H9 (cell line): ENCODE measurements at regions not wholly inside any gene's neighbourhood (a gene's known extent, or its start where the extent isn't known, plus 50 kb on each side); places are given as distances from the start of the nearest gene placed in this dataset.

Experiments
- DNase-seq: peaks from one replicate; pipeline ENCODE4 v3.0.0-alpha.2; 2017
- H2AFZ ChIP-seq: one replicate; pipeline ENCODE4 v1.6.1; 2013; ENCODE audit warnings: mild to moderate bottlenecking, low read length, control low read depth, moderate library complexity
- H2AK5ac ChIP-seq: 2 replicates; pipeline ENCODE4 v1.6.1; 2013; ENCODE audit warnings: low read length, control low read depth, mixed read lengths; ENCODE audit not compliant: insufficient read length
- H2BK120ac ChIP-seq: one replicate; pipeline ENCODE4 v1.6.1; 2013; ENCODE audit warnings: low read depth, mild to moderate bottlenecking, low read length, control low read depth, inconsistent platforms; ENCODE audit not compliant: poor library complexity, severe bottlenecking
- H2BK12ac ChIP-seq: 2 replicates; pipeline ENCODE4 v1.6.1; 2013; ENCODE audit warnings: low read length, control low read depth, mixed read lengths, low read depth; ENCODE audit not compliant: insufficient read length
- H2BK15ac ChIP-seq: 2 replicates; pipeline ENCODE4 v1.6.1; 2013; ENCODE audit warnings: low read depth, low read length, control low read depth
- H2BK20ac ChIP-seq: one replicate; pipeline ENCODE4 v1.6.1; 2013; ENCODE audit warnings: low read depth, mild to moderate bottlenecking, low read length, control low read depth, inconsistent platforms; ENCODE audit not compliant: poor library complexity, severe bottlenecking
- H2BK5ac ChIP-seq: 2 replicates; pipeline ENCODE4 v1.6.1; 2013; ENCODE audit warnings: low read length, control low read depth, mixed read lengths; ENCODE audit not compliant: insufficient read length
- H3K14ac ChIP-seq: 2 replicates; pipeline ENCODE4 v1.6.1; 2013; ENCODE audit warnings: low read length, control low read depth; ENCODE audit not compliant: insufficient read depth
- H3K18ac ChIP-seq: 2 replicates; pipeline ENCODE4 v1.6.1; 2013; ENCODE audit warnings: low read depth, mild to moderate bottlenecking, mixed read lengths, low read length, control low read depth; ENCODE audit not compliant: insufficient read length
- H3K23ac ChIP-seq: 2 replicates; pipeline ENCODE4 v1.6.1; 2013; ENCODE audit warnings: low read length, control low read depth, mixed read lengths, low read depth; ENCODE audit not compliant: insufficient read length
- H3K23me2 ChIP-seq: 2 replicates; pipeline ENCODE4 v1.6.1; 2013; ENCODE audit warnings: low read depth, mild to moderate bottlenecking, mixed read lengths, low read length, control low read depth; ENCODE audit not compliant: insufficient read length, poor library complexity, severe bottlenecking
- H3K27ac ChIP-seq: 2 replicates; pipeline ENCODE4 v1.5.1; 2013; ENCODE audit warnings: low read length, control low read depth, mixed read lengths, low read depth; ENCODE audit not compliant: insufficient read length
- H3K27me3 ChIP-seq: 2 replicates; pipeline ENCODE4 v1.6.1; 2013; ENCODE audit warnings: low read length, control low read depth, inconsistent platforms; ENCODE audit not compliant: insufficient read depth
- H3K4ac ChIP-seq: 2 replicates; pipeline ENCODE4 v1.6.1; 2013; ENCODE audit warnings: low read depth, mild to moderate bottlenecking, control low read depth, inconsistent platforms, low read length, moderate library complexity
- H3K4me1 ChIP-seq: 2 replicates; pipeline ENCODE4 v1.6.1; 2013; ENCODE audit warnings: low read length, control low read depth, inconsistent platforms; ENCODE audit not compliant: insufficient read depth
- H3K4me2 ChIP-seq: 2 replicates; pipeline ENCODE4 v1.6.1; 2013; ENCODE audit warnings: low read length, control low read depth, mixed read lengths; ENCODE audit not compliant: insufficient read length, insufficient read depth
- H3K56ac ChIP-seq: 2 replicates; pipeline ENCODE4 v1.6.1; 2013; ENCODE audit warnings: low read depth, mild to moderate bottlenecking, mixed read lengths, low read length, control low read depth; ENCODE audit not compliant: insufficient read length
- H3K79me1 ChIP-seq: 2 replicates; pipeline ENCODE4 v1.6.1; 2013; ENCODE audit warnings: low read depth, mild to moderate bottlenecking, moderate library complexity, low read length, control low read depth, inconsistent platforms; ENCODE audit not compliant: insufficient read depth, poor library complexity, severe bottlenecking
- H3K79me2 ChIP-seq: 2 replicates; pipeline ENCODE4 v1.6.1; 2013; ENCODE audit warnings: low read length, control low read depth, inconsistent platforms; ENCODE audit not compliant: insufficient read depth
- H3K9ac ChIP-seq: 2 replicates; pipeline ENCODE4 v1.6.1; 2013; ENCODE audit warnings: low read length, control low read depth, mixed read lengths; ENCODE audit not compliant: insufficient read length; ENCODE audit errors: extremely low read depth
- H3K9me3 ChIP-seq: one replicate; pipeline ENCODE4 v1.6.1; 2013; ENCODE audit warnings: low read depth, low read length, inconsistent platforms; ENCODE audit not compliant: control insufficient read depth
- H3T11ph ChIP-seq: one replicate; pipeline ENCODE4 v1.6.1; 2013; ENCODE audit warnings: mild to moderate bottlenecking, low read length, control low read depth, inconsistent platforms
- H4K20me1 ChIP-seq: one replicate; pipeline ENCODE4 v1.6.1; 2013; ENCODE audit not compliant: control insufficient read depth, insufficient read length, insufficient read depth
- H4K5ac ChIP-seq: 2 replicates; pipeline ENCODE4 v1.6.1; 2013; ENCODE audit warnings: low read depth, mild to moderate bottlenecking, mixed read lengths, low read length, control low read depth; ENCODE audit not compliant: insufficient read length
- H4K8ac ChIP-seq: replicated peaks from 2 replicates; pipeline ENCODE4 v1.6.1; 2013; ENCODE audit warnings: low read length, control low read depth, mixed read lengths, low read depth; ENCODE audit not compliant: insufficient read length
- H4K91ac ChIP-seq: 2 replicates; pipeline ENCODE4 v1.6.1; 2013; ENCODE audit warnings: low read depth, mild to moderate bottlenecking, moderate library complexity, mixed read lengths, low read length, control low read depth; ENCODE audit not compliant: insufficient read length
- H3K27ac Mint-ChIP-seq, 3 experiments: 2 replicates in 2 of 3; 3 replicates in 1 of 3; pipeline ENCODE4 v1.8.0; 2020 to 2021; ENCODE audit warnings: mixed read lengths in 3 of 3, mild to moderate bottlenecking in 1 of 3, moderate library complexity in 1 of 3
- H3K27me3 Mint-ChIP-seq: 2 replicates; pipeline ENCODE4 v1.8.0; 2021; ENCODE audit warnings: low read depth, mild to moderate bottlenecking, moderate library complexity, mixed read lengths
- H3K36me3 Mint-ChIP-seq, 3 experiments: 2 replicates in 2 of 3; 3 replicates in 1 of 3; pipeline ENCODE4 v1.8.0; 2020 to 2021; ENCODE audit warnings: low read depth in 3 of 3, mixed read lengths in 3 of 3; ENCODE audit not compliant: insufficient read depth in 1 of 3
- H3K4me1 Mint-ChIP-seq, 2 experiments: 2 replicates each; pipeline ENCODE4 v1.8.0; 2020; ENCODE audit warnings: mixed read lengths in 2 of 2
- H3K4me3 Mint-ChIP-seq, 2 experiments: 2 replicates in 1 of 2; 3 replicates in 1 of 2; pipeline ENCODE4 v1.8.0; 2020 to 2021; ENCODE audit warnings: mild to moderate bottlenecking in 2 of 2, mixed read lengths in 2 of 2, moderate library complexity in 1 of 2
- H3K9me3 Mint-ChIP-seq, 2 experiments: 2 replicates in 1 of 2; 3 replicates in 1 of 2; pipeline ENCODE4 v1.8.0; 2020; ENCODE audit warnings: mild to moderate bottlenecking in 2 of 2, mixed read lengths in 2 of 2, moderate library complexity in 1 of 2
- CTCF ChIP-seq: fragments of 200-600 bp; sonication (generic); conservative IDR thresholded peaks from 3 replicates; pipeline ENCODE4 v1.8.0; 2021; ENCODE audit warnings: antibody characterized with exemption, mild to moderate bottlenecking
- whole genome bisulfite sequencing: extraction: QIAGEN DNeasy Blood & Tissue Kit; methylation state at CpG from one replicate; pipeline ENCODE4 v1.1.7; 2013; ENCODE audit warnings: missing lambda C conversion rate, low lambda C conversion rate, mixed read lengths; ENCODE audit not compliant: insufficient read length; ENCODE audit errors: extremely low coverage; 5-methylcytosine and 5-hydroxymethylcytosine counted together

GRCh38 chr4:181611946-181612600 is 631.1 kb upstream of the TENM3 start:
- no peak for TF ChIP-seq CTCF
- Histone ChIP-seq H3K9ac (no peak overlapping the region), H3K23me2 (no peaks in the 10 kb centered on the region), H4K91ac (no peak overlapping the region), H3K79me2 (no peaks in the 10 kb centered on the region), H3K18ac (no peak overlapping the region), H2AFZ (no peak overlapping the region), H3K27ac (no peak overlapping the region), H2BK120ac (no peak overlapping the region), H3K4me2 (no peak overlapping the region), H3K56ac (no peak overlapping the region), H3K14ac (no peak overlapping the region), H3T11ph (no peak overlapping the region), H3K9me3 (no peaks in the 10 kb centered on the region), H2BK5ac (no peak overlapping the region), H3K4ac (no peak overlapping the region), H2BK12ac (no peak overlapping the region), H4K8ac (no peak overlapping the region), H2AK5ac (no peak overlapping the region), H4K20me1 (no peaks in the 10 kb centered on the region), H2BK20ac (no peak overlapping the region), H3K79me1 (no peaks in the 10 kb centered on the region), H3K4me1 (peaks cover 4% of the 10 kb centered on the region; the same call in 1 of the 2 replicates), H3K23ac (no peak overlapping the region), H2BK15ac (no peak overlapping the region), H3K27me3 (no peaks in the 10 kb centered on the region), H4K5ac (no peak overlapping the region)
- Mint-ChIP-seq H3K27me3 (no peaks in the 10 kb centered on the region), H3K36me3 (no peaks in the 10 kb centered on the region), H3K4me1 (peaks cover 5 to 12% of the 10 kb centered on the region in 2 experiments; a peak in 3 of 4 replicates), H3K4me3 (no peak overlapping the region), H3K9me3 (no peaks in the 10 kb centered on the region), H3K27ac (peak overlapping the region in 1 of 3 experiments; percentile 40; a peak in 1 of 7 replicates)
- no peak for DNase-seq
- WGBS, result no CpG with 5 or more reads among the region's 8 CpGs
